Lung (tissue), 11 donors: ENCODE measurements at regions not wholly inside any gene's neighbourhood (a gene's known extent, or its start where the extent isn't known, plus 50 kb on each side); places are given as distances from the start of the nearest gene placed in this dataset.
A peak's percentile ranks its signal among the peaks of the same experiment; 100 is the strongest.

ENCODE experiments used
- ATAC-seq: fragments of 200-7000 bp; cut with Tn5 transposase; one replicate; pipeline ENCODE4 v1.9.1; 2020; ENCODE audit warnings: moderate number of reproducible peaks; ENCODE audit not compliant: insufficient read depth, low FRiP score
- DNase-seq, 3 donors: peaks; one replicate each; pipeline ENCODE4 v3.0.0-alpha.2; 2013 to 2017
- H3K27ac ChIP-seq, 2 donors: one replicate each; pipeline ENCODE4 v1.5.1; 2013; ENCODE audit warnings: mild to moderate bottlenecking in 2 of 2, moderate library complexity in 2 of 2, control low read depth in 1 of 2, inconsistent platforms in 1 of 2, low read depth in 1 of 2, low read length in 1 of 2
- H3K27me3 ChIP-seq, 3 donors: one replicate each; pipeline ENCODE4 v1.5.1; 2013; ENCODE audit warnings: low read length in 2 of 3; ENCODE audit not compliant: control insufficient read depth in 3 of 3, insufficient read depth in 3 of 3
- H3K36me3 ChIP-seq, 4 donors: one replicate each; pipeline ENCODE4 v1.5.1; 2013; ENCODE audit warnings: low read length in 4 of 4, mild to moderate bottlenecking in 1 of 4, moderate library complexity in 1 of 4; ENCODE audit not compliant: control insufficient read depth in 4 of 4, insufficient read depth in 4 of 4
- H3K4me1 ChIP-seq, 5 donors: one replicate each; pipeline ENCODE4 v1.5.1; 2013; ENCODE audit warnings: low read length in 5 of 5, mild to moderate bottlenecking in 2 of 5, moderate library complexity in 1 of 5; ENCODE audit not compliant: control insufficient read depth in 5 of 5, insufficient read depth in 5 of 5
- H3K4me3 ChIP-seq: one replicate; pipeline ENCODE4 v1.5.1; 2013; ENCODE audit warnings: mild to moderate bottlenecking, control low read depth, moderate library complexity
- H3K9ac ChIP-seq, 2 donors: one replicate each; pipeline ENCODE4 v1.5.1; 2013; ENCODE audit warnings: low read length in 2 of 2, control low read depth in 1 of 2; ENCODE audit not compliant: insufficient read depth in 1 of 2
- H3K9me3 ChIP-seq, 4 donors: one replicate each; pipeline ENCODE4 v1.5.1; 2013; ENCODE audit warnings: low read length in 3 of 4, mild to moderate bottlenecking in 1 of 4, moderate library complexity in 1 of 4; ENCODE audit not compliant: control insufficient read depth in 4 of 4, insufficient read depth in 3 of 4
- WGBS, 2 donors: extraction: QIAGEN DNeasy Blood & Tissue Kit; methylation state at CpG; one replicate each; pipeline ENCODE4 v1.1.7; 2013; 5-methylcytosine and 5-hydroxymethylcytosine counted together
- TF ChIP-seq, protein P1 (sequence below): IDR thresholded peaks from 2 replicates; pipeline ENCODE4 v1.5.1; 2012; ENCODE audit warnings: mild to moderate bottlenecking; ENCODE audit errors: control extremely low read depth, extremely low read depth
- donor health status: control.
- donor health status: control.
- donor health status: Bipolar disorder and iron deficiency.
- donor health status: healthy.
- donor health status: DM: yes; HTN: yes; CAD: no.

DNA sequence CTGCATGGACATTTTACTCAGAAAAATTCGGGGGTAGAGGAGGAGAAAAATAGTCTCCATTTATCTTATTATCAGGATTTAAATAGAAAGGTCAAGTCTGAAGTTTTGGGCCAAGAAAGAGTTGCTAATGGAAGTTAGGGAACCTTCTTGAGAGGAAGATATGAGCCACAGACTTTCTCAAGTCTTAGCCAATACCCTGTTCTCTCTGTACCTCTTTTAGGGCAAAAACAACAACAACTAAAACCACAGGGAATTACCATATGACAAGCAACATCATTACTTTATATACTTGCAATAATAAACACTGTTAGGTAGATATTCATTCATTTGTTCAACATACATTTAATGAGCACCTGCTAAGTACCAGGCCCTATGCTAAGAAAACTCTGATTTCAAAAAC, 282.2 kb upstream of the CDH5 start:
- peaks cover 0 to 22% (median 2%) of the 10 kb centered on the region in 5 donors for H3K4me1 ChIP-seq
- no peak for ATAC-seq
- no peaks in the 10 kb centered on the region for H3K27me3 ChIP-seq
- no peak for DNase-seq
- 38 to 69% methylated on average over 1 of the region's 1 CpG for WGBS, 2 donors
- no peak overlapping the region for H3K9ac ChIP-seq
- H3K4me3 ChIP-seq = no peak overlapping the region
- H3K9me3 ChIP-seq = no peaks in the 10 kb centered on the region
- TF ChIP-seq, protein P1, sequence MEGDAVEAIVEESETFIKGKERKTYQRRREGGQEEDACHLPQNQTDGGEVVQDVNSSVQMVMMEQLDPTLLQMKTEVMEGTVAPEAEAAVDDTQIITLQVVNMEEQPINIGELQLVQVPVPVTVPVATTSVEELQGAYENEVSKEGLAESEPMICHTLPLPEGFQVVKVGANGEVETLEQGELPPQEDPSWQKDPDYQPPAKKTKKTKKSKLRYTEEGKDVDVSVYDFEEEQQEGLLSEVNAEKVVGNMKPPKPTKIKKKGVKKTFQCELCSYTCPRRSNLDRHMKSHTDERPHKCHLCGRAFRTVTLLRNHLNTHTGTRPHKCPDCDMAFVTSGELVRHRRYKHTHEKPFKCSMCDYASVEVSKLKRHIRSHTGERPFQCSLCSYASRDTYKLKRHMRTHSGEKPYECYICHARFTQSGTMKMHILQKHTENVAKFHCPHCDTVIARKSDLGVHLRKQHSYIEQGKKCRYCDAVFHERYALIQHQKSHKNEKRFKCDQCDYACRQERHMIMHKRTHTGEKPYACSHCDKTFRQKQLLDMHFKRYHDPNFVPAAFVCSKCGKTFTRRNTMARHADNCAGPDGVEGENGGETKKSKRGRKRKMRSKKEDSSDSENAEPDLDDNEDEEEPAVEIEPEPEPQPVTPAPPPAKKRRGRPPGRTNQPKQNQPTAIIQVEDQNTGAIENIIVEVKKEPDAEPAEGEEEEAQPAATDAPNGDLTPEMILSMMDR = no peak
- H3K36me3 ChIP-seq = no peaks in the 10 kb centered on the region
- no peak overlapping the region for H3K27ac ChIP-seq

DNA sequence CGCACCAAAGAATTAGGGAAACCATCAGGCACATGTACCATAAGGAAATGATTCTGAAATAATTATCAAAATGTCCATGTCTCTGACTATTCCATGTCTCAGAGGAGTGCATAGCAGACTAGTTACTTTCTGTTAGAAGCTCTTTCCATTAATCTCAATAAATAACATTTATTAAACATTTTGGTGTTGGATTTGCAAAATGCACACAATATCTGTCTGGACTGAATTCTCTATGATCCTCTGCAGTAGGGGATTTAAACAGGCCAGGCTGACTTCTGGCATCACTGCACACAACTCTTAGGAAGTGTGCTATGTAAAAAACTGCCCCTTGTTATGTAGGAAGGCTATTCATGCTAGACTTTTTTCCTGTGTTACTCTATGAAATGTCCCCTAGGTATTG, 283.3 kb upstream of the CDH5 start:
- no peak overlapping the region for H3K27ac ChIP-seq
- H3K36me3 ChIP-seq = no peaks in the 10 kb centered on the region
- no peak overlapping the region for H3K4me3 ChIP-seq
- TF ChIP-seq, protein P1 = no peak
- peaks cover 0 to 2% (median 0%) of the 10 kb centered on the region in 4 donors for H3K9me3 ChIP-seq
- ATAC-seq (no peak), DNase-seq (no peak)
- WGBS, 2 donors = 100% methylated on average over 1 of the region's 1 CpG
- peaks cover 0 to 26% (median 2%) of the 10 kb centered on the region in 5 donors for H3K4me1 ChIP-seq
- H3K27me3 ChIP-seq = no peaks in the 10 kb centered on the region
- no peak overlapping the region for H3K9ac ChIP-seq

DNA sequence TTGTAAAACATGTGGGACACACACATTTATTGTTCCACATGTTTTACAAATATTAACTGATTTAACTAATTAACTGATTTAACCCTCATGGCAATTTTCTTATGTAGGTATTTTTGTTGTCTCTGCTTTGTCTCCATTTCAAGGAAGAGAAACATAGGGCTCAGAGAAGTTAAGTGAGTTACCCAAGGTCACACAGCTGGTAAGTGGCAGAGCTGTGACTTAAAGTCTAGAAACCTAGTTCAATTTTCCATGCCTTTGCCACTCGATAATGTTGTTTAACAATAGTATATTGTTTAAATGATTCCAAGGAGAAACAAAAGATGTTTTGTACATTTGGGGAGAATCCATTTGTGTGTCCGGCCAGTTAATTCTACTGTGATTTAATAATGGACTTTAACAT, 284.1 kb upstream of the CDH5 start:
- Histone ChIP-seq H3K27me3 (no peaks in the 10 kb centered on the region), H3K9me3 (peaks cover 0 to 2% (median 0%) of the 10 kb centered on the region in 4 donors), H3K9ac (no peak overlapping the region), H3K4me3 (no peak overlapping the region), H3K4me1 (peaks cover 0 to 26% (median 2%) of the 10 kb centered on the region in 5 donors), H3K36me3 (no peaks in the 10 kb centered on the region), H3K27ac (no peak overlapping the region)
- DNase-seq (no peak), ATAC-seq (no peak)
- 51 to 79% methylated on average over 2 of the region's 2 CpGs for WGBS, 2 donors
- TF ChIP-seq, protein P1 = no peak

DNA sequence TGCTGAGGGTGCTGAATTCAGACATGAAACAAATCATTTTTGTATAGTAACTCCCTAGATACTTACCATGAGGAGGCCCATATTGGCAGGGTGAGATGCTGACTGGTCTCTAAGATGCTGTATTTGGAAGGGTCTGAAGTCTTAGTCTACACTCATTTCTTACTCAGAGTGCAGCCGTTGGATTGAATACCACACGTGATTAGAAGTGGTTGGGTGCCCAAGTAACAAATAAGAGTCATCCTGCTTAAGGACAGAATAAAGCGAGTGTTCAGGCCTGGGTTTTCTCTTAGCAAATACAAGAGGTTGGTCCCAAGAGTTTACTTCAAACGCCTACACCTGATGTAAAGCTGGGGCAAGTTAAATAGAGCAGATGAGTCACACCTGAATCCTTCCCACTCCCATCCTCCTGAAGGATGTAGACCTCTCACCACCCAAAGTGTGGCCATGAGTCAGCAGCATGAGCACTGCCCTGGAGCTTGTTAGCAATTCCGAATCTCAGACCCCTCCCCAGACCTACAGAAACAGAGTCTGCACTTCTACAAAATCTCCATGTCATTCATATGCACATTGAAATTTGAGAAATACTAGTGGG, 284.6 kb upstream of the CDH5 start:
- H3K27me3 ChIP-seq = no peaks in the 10 kb centered on the region
- TF ChIP-seq, protein P1 = no peak
- 62 to 78% methylated on average over 5 of the region's 5 CpGs for WGBS, 2 donors
- DNase-seq = no peak
- H3K9ac ChIP-seq = no peak overlapping the region
- no peak overlapping the region for H3K27ac ChIP-seq
- H3K4me1 ChIP-seq = peaks cover 0 to 26% (median 2%) of the 10 kb centered on the region in 5 donors
- peaks cover 0 to 2% (median 0%) of the 10 kb centered on the region in 4 donors for H3K9me3 ChIP-seq
- H3K4me3 ChIP-seq = no peak overlapping the region
- H3K36me3 ChIP-seq = no peaks in the 10 kb centered on the region
- ATAC-seq = peak; percentile 27
